Activated CD4-positive, alpha-beta memory T cell treated with anti-CD3 and anti-CD28 coated beads for 36 hours (primary cell): ENCODE measurements at regions not wholly inside any gene's neighbourhood (a gene's known extent, or its start where the extent isn't known, plus 50 kb on each side); places are given as distances from the start of the nearest gene placed in this dataset.

Experiments
- CTCF ChIA-PET: fragments of 350-600 bp; sonication (Branson Sonifier 250); formaldehyde crosslinking; loops from one replicate; lab custom pipeline; 2021; ENCODE audit warnings: antibody characterized with exemption, inconsistent platforms; lab: Charles Lee
- POLR2A ChIA-PET: fragments of 350-600 bp; sonication (Branson Sonifier 250); formaldehyde crosslinking; loops from one replicate; lab custom pipeline; 2021; ENCODE audit warnings: antibody characterized with exemption; lab: Charles Lee
- DNase-seq: peaks from one replicate; pipeline ENCODE4 v3.0.0-alpha.2; 2020
- H3K27ac Mint-ChIP-seq: one replicate; pipeline ENCODE4 v1.8.0; 2021; ENCODE audit warnings: mixed read lengths
- H3K27me3 Mint-ChIP-seq: one replicate; pipeline ENCODE4 v1.8.0; 2021; ENCODE audit warnings: mixed read lengths
- H3K36me3 Mint-ChIP-seq: one replicate; pipeline ENCODE4 v1.8.0; 2021; ENCODE audit warnings: mixed read lengths
- H3K4me1 Mint-ChIP-seq: one replicate; pipeline ENCODE4 v1.8.0; 2021; ENCODE audit warnings: low read depth, mixed read lengths
- H3K4me3 Mint-ChIP-seq: one replicate; pipeline ENCODE4 v1.8.0; 2021; ENCODE audit warnings: mild to moderate bottlenecking, mixed read lengths
- H3K9me3 Mint-ChIP-seq: one replicate; pipeline ENCODE4 v1.8.0; 2021; ENCODE audit warnings: mixed read lengths
- intact Hi-C: fragments of 100-400 bp; cut with micrococcal nuclease; formaldehyde crosslinking; loops from one replicate; pipeline ENCODE4 v1.15.1; 2023

DNA sequence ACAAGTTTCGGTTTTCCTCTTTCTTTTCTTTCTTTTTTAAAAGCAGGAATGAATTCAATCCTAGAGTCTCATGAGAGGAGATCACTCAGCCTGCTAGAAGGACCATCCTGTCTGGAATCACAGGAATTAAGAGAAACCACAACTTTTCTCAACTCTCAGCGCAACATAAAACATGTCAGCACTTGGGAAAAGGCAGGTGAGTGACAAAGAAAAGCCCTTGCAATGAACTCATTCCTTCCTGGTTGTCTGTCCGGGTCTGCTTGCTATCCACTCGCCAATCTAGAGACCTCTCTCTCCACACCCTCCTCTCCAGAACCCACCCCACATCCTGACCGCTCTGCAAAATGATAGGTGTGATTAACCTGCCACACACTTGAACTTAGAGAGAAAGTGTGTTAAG, 253.8 kb downstream of the LY86 start:
- POLR2A ChIA-PET, result interaction anchor here (1.4 kb wide), 1 partner anchor 9 kb away, joined by 3 read pairs; no protein-coding TSS in a partner anchor
- peaks cover 23% of the 10 kb centered on the region for H3K27me3 Mint-ChIP-seq
- peaks cover 11% of the 10 kb centered on the region for H3K9me3 Mint-ChIP-seq
- no peaks in the 10 kb centered on the region for H3K36me3 Mint-ChIP-seq
- CTCF ChIA-PET, result interaction anchor here (1.0 kb wide), 1 partner anchor 83 kb away, joined by 4 read pairs; no protein-coding TSS in a partner anchor
- no peaks in the 10 kb centered on the region for H3K4me1 Mint-ChIP-seq
- no peak overlapping the region for H3K4me3 Mint-ChIP-seq
- H3K27ac Mint-ChIP-seq, result no peak overlapping the region
- intact Hi-C loops, result no loop called here
- no peak for DNase-seq

DNA sequence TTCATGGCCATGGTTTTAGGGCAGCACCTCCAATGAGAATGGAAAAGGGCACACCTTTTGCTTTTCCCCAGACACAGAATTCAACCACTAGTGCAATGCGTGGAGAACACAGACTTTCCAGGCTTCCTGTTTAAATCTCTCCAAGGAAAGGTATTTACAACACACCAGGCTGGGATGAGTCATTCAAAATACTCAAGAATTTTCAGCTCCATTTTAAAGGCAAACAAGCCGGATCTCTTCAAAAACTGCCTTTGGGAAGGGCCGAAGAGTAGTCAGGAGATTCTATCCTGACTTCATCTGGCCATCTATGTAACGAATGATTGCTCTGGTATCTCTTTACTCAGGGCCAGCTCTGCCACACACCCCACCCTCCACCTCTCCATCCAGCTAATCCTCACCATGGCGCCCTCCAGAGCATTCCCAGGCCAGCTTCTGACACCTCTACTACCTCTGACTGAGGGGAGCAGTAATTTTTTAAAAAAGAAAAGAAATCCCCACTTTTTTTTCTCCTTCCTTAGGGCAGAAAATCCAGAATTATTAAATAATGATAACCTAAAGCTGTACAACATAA, 254.6 kb downstream of the LY86 start:
- H3K4me1 Mint-ChIP-seq, result no peaks in the 10 kb centered on the region
- peaks cover 21% of the 10 kb centered on the region for H3K27me3 Mint-ChIP-seq
- intact Hi-C loops, result no loop called here
- DNase-seq, result no peak
- CTCF ChIA-PET, result interaction anchor here (0.5 to 1.0 kb wide), 3 partner anchors 84 to 278 kb away, joined by 3 to 4 read pairs (median 3); no protein-coding TSS in a partner anchor
- H3K4me3 Mint-ChIP-seq, result no peak overlapping the region
- H3K36me3 Mint-ChIP-seq, result peaks cover 2% of the 10 kb centered on the region
- peaks cover 11% of the 10 kb centered on the region for H3K9me3 Mint-ChIP-seq
- no peak overlapping the region for H3K27ac Mint-ChIP-seq
- POLR2A ChIA-PET, result no interaction called here

DNA sequence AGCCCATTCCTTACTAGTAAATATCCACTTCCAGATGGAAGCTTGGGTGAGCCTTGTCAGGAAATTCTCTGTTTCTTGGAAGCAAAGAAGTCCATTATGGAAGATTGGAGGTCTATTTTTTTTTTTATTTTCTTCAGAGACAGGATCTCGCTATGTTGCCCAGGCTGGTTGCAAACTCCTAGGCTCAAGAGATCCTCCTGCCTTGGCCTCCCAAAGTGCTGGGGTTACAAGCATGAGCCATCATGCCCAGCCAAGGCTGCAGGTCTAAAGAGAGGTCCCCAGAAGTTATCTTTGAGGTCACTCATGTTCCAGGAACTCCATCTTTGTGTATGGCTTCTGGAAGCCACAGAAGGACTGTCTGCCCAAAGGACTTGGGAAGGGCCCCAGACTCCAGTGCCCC, 255.3 kb downstream of the LY86 start:
- DNase-seq, result no peak
- ChIA-PET POLR2A (no interaction called here), CTCF (interaction anchor here (0.5 kb wide), 1 partner anchor 278 kb away, joined by 3 read pairs; no protein-coding TSS in a partner anchor)
- no peak overlapping the region for H3K27ac Mint-ChIP-seq
- peaks cover 2% of the 10 kb centered on the region for H3K36me3 Mint-ChIP-seq
- H3K4me3 Mint-ChIP-seq, result no peak overlapping the region
- peaks cover 11% of the 10 kb centered on the region for H3K9me3 Mint-ChIP-seq
- intact Hi-C loops, result no loop called here
- peaks cover 17% of the 10 kb centered on the region for H3K27me3 Mint-ChIP-seq
- no peaks in the 10 kb centered on the region for H3K4me1 Mint-ChIP-seq

DNA sequence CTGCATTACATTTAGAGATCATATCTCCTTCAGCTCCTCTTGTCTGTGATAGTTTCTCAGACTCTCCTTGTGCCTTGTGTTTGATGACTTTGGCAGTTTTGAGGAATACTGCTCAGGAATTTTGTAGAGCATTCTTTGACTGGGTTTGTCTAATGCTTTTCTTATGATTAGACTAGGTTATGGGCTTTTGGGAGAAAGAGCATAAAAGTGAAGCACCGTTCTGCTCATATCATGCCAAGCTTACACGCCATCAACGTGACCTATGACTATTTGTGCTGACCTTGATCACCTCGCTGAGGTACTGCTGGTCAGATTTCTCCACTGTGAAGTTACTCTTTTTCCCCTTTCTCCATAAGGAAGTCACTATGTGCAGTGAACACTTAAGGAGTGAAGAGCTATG, 256.0 kb downstream of the LY86 start:
- DNase-seq, result no peak
- intact Hi-C loops, result no loop called here
- CTCF ChIA-PET, result no interaction called here
- H3K27ac Mint-ChIP-seq, result no peak overlapping the region
- H3K4me1 Mint-ChIP-seq, result no peaks in the 10 kb centered on the region
- peaks cover 17% of the 10 kb centered on the region for H3K27me3 Mint-ChIP-seq
- POLR2A ChIA-PET, result no interaction called here
- H3K36me3 Mint-ChIP-seq, result peaks cover 2% of the 10 kb centered on the region
- no peak overlapping the region for H3K4me3 Mint-ChIP-seq
- peaks cover 11% of the 10 kb centered on the region for H3K9me3 Mint-ChIP-seq

DNA sequence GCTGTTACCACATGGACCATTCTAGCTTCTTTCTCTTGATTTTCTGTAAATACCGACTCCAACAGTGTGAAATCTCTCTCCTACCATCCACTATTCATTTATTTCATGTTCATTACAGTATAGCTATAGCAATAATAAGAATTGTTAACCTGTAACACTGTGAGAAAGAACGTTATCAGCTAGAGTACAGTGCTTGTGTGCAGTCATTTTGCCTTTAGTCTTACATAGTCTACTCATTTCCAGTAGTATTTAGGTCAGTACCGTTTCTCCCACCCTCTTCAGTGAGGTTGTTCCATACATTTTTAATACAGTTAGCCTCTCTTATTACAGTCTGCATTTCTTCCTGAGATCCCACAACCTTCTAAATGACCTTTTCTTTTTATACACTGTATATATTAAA, 257.1 kb downstream of the LY86 start:
- no peak overlapping the region for H3K4me3 Mint-ChIP-seq
- no peak for DNase-seq
- H3K36me3 Mint-ChIP-seq, result peaks cover 2% of the 10 kb centered on the region
- no peaks in the 10 kb centered on the region for H3K4me1 Mint-ChIP-seq
- POLR2A ChIA-PET, result no interaction called here
- peaks cover 17% of the 10 kb centered on the region for H3K27me3 Mint-ChIP-seq
- CTCF ChIA-PET, result no interaction called here
- H3K9me3 Mint-ChIP-seq, result peaks cover 11% of the 10 kb centered on the region
- intact Hi-C loops, result no loop called here
- H3K27ac Mint-ChIP-seq, result no peak overlapping the region

DNA sequence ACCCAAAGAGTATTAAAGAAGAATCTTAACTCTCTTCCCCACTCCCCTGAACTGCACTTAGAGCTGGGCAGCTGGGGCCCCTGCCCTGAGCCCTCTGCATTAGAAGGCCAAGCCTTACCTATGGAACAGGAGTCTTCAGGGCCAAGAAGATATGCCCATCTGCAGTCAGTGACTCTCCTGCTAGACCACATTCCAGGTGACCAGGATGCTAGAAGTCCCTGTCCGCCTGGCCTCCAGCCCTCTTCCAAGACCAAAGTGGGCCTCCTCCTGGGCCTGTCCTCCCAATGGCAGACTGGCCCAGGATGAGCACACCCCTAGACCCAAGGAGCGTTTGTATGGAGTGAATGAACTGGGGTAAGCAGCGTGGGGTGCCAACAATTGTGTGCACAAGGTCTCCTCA, 259.1 kb downstream of the LY86 start:
- ChIA-PET CTCF (no interaction called here), POLR2A (no interaction called here)
- Mint-ChIP-seq H3K4me1 (peaks cover 4% of the 10 kb centered on the region), H3K9me3 (peaks cover 11% of the 10 kb centered on the region), H3K27ac (no peak overlapping the region), H3K4me3 (no peak overlapping the region), H3K36me3 (peaks cover 2% of the 10 kb centered on the region), H3K27me3 (peaks cover 5% of the 10 kb centered on the region)
- intact Hi-C loops, result no loop called here
- DNase-seq, result no peak

DNA sequence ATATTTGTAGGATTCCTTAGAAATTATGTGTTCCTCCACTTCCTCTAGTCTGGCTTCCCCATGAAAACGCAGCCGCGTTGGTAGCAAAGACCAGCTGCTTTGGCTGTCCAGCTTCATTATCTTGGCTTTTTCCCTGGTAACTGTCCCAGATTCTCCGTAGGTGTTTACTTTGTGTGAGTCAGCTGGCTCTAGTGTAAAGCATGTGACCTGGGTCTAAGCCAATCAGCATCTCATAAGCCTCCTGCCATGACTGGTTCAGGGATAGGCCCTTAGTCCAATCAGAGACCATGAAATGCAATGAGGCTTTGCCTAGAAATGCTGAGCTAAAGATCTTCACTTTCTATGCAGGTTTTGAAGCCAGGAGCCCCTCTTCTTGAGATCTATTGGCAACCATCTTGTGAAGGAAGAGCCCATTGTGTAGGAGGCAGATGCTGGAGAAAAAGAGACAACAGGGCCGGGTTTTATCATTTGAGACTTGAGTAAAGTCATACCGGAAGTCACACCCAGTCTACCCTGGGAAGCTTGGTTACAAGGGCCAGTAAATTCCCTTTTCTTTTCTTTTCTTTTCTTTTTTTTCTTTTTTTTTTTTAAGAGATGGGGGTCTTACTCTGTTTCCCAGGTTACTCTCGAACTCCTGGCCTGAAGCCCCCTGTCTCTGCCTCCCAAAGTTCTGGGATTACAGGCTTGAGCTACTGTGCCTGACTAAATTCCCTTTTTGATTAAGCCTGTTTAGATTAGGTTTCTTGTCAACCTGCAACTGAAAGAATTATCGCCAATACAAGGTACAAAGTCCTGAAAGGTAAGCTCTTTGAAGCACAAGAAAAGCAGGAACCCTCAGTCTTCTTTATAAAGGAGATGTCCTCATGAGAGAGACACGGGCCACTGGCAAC, 256.5 kb upstream of the RREB1 start:
- Mint-ChIP-seq H3K4me1 (peaks cover 18% of the 10 kb centered on the region), H3K9me3 (peaks cover 2% of the 10 kb centered on the region), H3K4me3 (no peak overlapping the region), H3K36me3 (peaks cover 2% of the 10 kb centered on the region), H3K27ac (peak overlapping the region; percentile 14), H3K27me3 (no peaks in the 10 kb centered on the region)
- ChIA-PET POLR2A (interaction anchor here (1.2 kb wide), 1 partner anchor 10 kb away, joined by 3 read pairs; no protein-coding TSS in a partner anchor), CTCF (no interaction called here)
- DNase-seq, result no peak
- intact Hi-C loops, result loop anchor here (10.0 kb wide), 1 partner anchor 167 kb away; no protein-coding TSS in a partner anchor

DNA sequence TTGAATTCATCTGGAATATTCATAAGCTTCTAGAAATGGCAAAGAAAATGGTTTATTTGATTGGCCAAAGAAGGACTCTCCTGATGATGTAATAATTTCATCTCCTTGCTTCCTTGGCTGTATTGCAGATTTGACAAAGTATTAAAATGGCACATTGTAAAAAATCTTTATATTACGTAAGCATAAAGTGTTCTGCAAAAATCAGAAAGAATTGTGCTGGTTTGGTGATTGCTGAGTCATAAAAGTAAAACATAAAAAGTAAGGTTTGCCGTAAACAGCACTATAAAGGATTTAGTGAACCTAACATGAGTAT, 255.9 kb upstream of the RREB1 start:
- intact Hi-C loops, result loop anchor here (10.0 kb wide), 1 partner anchor 167 kb away; no protein-coding TSS in a partner anchor
- CTCF ChIA-PET, result no interaction called here

DNA sequence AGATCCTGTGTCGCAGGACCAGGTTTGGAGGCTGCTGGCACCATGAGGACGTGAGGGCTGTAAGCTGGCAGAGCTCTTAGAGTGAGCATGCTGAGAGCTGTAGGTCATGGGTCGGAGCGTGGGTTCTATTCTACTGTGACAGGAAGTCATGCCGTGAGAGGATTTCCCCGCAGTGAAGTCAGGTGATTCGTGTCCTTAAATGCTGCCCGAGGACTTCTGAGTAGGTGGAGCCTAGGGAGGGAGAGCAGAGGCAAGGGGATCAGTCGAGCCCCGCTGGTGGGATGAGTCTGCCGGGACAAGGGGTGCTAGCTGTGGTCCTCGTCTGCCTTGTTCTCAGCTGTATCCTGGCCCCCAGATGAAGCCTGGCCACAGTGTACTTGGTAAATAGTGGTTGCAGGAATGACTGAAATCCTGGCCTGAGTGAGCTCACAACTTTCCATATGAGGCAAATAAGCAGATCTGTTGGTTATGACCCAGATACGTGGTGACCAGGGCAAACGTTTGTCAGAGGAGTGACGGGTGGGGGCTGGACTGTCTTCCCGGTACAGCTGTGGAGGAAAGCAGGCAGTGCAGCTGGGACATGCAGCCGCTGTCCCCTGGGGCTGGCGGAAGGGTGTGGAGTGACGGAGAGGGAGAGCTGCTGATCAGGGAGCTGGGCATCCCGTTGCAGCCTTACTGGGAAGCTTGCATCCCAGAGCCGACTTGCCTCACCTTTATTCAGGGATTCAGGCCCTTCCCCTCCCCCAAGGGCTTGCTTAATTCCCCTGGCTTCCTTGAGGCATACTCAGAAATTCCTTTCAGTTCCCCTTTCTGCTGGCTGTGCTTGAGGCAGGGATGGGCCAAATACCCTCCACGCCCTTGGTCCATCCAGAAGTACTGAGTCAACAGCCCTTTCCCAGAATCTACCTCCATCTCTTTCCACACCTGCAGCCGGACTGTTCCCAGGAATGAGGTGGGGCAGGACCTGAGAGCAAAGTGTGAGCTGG, 250.9 kb upstream of the RREB1 start:
- no peaks in the 10 kb centered on the region for H3K36me3 Mint-ChIP-seq
- intact Hi-C loops, result loop anchor here (1.0 to 10.0 kb wide), 7 partner anchors 20 to 230 kb away; no protein-coding TSS in a partner anchor
- H3K4me1 Mint-ChIP-seq, result peaks cover 28% of the 10 kb centered on the region
- H3K4me3 Mint-ChIP-seq, result peak overlapping the region; percentile 57
- H3K27me3 Mint-ChIP-seq, result no peaks in the 10 kb centered on the region
- H3K9me3 Mint-ChIP-seq, result no peaks in the 10 kb centered on the region
- peak; percentile 82 for DNase-seq
- POLR2A ChIA-PET, result no interaction called here
- H3K27ac Mint-ChIP-seq, result peak overlapping the region; percentile 80
- CTCF ChIA-PET, result interaction anchor here (1.1 to 1.3 kb wide), 2 partner anchors 98 to 251 kb away, joined by 3 to 4 read pairs; partner anchors contain the start of gene RREB1

More for the DNA sequence above, 255.9 kb upstream of the RREB1 start:
- Mint-ChIP-seq H3K36me3 (peaks cover 2% of the 10 kb centered on the region), H3K27ac (no peak overlapping the region), H3K4me1 (peaks cover 24% of the 10 kb centered on the region), H3K9me3 (no peaks in the 10 kb centered on the region), H3K4me3 (no peak overlapping the region), H3K27me3 (no peaks in the 10 kb centered on the region)
- POLR2A ChIA-PET, result interaction anchor here (1.2 kb wide), 1 partner anchor 10 kb away, joined by 3 read pairs; no protein-coding TSS in a partner anchor
- DNase-seq, result no peak

DNA sequence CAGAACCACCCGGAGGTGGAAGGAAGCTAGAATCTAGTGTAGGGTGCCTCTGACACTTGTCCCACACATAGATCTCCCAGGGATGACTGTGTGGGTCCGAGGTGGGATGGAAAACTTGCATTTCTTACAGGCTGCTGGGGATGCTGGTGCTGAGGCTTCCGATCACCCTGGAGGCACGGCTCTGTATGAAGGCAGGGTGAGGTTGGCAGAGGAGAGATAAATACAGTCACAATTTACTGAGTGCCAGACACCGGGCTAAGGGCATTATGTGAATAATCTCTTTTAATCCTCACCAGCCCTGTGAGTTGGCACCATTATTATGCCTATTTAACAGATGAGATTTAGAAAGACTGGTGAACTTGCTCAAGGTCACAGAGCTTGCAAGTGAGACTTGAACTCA, 250.2 kb upstream of the RREB1 start:
- CTCF ChIA-PET, result interaction anchor here (1.3 kb wide), 1 partner anchor 99 kb away, joined by 4 read pairs; no protein-coding TSS in a partner anchor
- no peaks in the 10 kb centered on the region for H3K36me3 Mint-ChIP-seq
- peaks cover 28% of the 10 kb centered on the region for H3K4me1 Mint-ChIP-seq
- H3K27ac Mint-ChIP-seq, result no peak overlapping the region
- H3K27me3 Mint-ChIP-seq, result no peaks in the 10 kb centered on the region
- H3K4me3 Mint-ChIP-seq, result no peak overlapping the region
- POLR2A ChIA-PET, result no interaction called here
- DNase-seq, result no peak
- intact Hi-C loops, result loop anchor here (2.0 to 10.0 kb wide), 5 partner anchors 19 to 229 kb away; no protein-coding TSS in a partner anchor
- no peaks in the 10 kb centered on the region for H3K9me3 Mint-ChIP-seq

DNA sequence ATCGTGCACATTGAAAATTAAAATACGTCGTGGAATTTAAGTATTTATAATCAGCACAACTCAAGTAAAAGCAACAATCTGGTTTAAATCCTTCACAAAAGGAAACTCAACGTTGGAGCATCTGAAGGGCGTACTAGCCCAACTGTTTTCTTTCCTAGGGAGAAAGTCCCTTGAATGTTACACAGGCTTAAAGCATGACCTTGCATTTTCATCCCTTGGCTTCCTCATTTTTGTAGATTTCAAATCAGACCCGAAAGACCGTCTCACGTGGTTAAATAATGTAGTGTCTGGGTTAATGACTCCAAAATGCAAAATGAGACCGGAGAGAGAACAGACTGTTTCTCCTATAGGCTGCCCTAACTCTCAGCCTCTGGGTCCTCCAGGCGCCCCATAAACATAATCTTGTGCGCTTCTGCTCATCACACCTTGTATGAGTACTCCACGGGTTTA, 249.2 kb upstream of the RREB1 start:
- Mint-ChIP-seq H3K27me3 (no peaks in the 10 kb centered on the region), H3K4me1 (peaks cover 28% of the 10 kb centered on the region), H3K36me3 (no peaks in the 10 kb centered on the region), H3K27ac (no peak overlapping the region), H3K4me3 (no peak overlapping the region), H3K9me3 (no peaks in the 10 kb centered on the region)
- POLR2A ChIA-PET, result no interaction called here
- intact Hi-C loops, result loop anchor here (5.0 to 10.0 kb wide), 2 partner anchors 174 to 214 kb away; no protein-coding TSS in a partner anchor
- CTCF ChIA-PET, result no interaction called here
- DNase-seq, result no peak
